ENCODE measurements at regions not wholly inside any gene's neighbourhood (a gene's known extent, or its start where the extent isn't known, plus 50 kb on each side); places are given as distances from the start of the nearest gene placed in this dataset.

DNA sequence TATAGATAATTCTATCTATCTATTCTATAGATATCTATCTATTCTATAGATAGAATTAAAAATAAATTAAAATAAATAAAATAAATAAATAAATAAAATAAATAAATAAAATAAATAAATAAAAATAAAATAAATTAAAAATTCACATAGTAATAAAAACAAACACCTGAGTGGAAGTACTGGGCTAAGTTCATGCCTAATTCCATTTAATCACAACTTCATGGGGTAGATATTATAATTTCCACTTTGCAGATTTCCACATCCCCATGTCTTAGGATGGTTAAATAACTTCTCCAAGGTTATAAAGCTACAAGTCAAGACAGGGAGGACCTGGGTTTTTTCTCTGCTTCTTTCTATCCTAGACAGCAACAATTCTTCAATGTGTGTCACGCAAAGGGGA lies 261.4 kb upstream of the MEX3C start:
- TF ChIP-seq TAF1 (IDR thresholded peaks at IDR 0.05; ENCODE audit: borderline replicate concordance, insufficient read depth, low read length) (no peak), POLR2AphosphoS5 (IDR thresholded peaks at IDR 0.05; ENCODE audit: low read depth, low read length) (no peak), FOXP2 (optimal IDR thresholded peaks at IDR 0.05; ENCODE audit: borderline replicate concordance, extremely low read depth, extremely low read length, insufficient read depth) (no peak), SIN3A (IDR thresholded peaks at IDR 0.05; ENCODE audit: borderline replicate concordance, insufficient read depth, low read length) (no peak)
- TF ChIP-seq, protein P1, sequence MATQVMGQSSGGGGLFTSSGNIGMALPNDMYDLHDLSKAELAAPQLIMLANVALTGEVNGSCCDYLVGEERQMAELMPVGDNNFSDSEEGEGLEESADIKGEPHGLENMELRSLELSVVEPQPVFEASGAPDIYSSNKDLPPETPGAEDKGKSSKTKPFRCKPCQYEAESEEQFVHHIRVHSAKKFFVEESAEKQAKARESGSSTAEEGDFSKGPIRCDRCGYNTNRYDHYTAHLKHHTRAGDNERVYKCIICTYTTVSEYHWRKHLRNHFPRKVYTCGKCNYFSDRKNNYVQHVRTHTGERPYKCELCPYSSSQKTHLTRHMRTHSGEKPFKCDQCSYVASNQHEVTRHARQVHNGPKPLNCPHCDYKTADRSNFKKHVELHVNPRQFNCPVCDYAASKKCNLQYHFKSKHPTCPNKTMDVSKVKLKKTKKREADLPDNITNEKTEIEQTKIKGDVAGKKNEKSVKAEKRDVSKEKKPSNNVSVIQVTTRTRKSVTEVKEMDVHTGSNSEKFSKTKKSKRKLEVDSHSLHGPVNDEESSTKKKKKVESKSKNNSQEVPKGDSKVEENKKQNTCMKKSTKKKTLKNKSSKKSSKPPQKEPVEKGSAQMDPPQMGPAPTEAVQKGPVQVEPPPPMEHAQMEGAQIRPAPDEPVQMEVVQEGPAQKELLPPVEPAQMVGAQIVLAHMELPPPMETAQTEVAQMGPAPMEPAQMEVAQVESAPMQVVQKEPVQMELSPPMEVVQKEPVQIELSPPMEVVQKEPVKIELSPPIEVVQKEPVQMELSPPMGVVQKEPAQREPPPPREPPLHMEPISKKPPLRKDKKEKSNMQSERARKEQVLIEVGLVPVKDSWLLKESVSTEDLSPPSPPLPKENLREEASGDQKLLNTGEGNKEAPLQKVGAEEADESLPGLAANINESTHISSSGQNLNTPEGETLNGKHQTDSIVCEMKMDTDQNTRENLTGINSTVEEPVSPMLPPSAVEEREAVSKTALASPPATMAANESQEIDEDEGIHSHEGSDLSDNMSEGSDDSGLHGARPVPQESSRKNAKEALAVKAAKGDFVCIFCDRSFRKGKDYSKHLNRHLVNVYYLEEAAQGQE (IDR thresholded peaks at IDR 0.05; ENCODE audit: insufficient read depth in 1 of 2, low read depth in 2 of 2, low read length in 2 of 2) = no peak

DNA sequence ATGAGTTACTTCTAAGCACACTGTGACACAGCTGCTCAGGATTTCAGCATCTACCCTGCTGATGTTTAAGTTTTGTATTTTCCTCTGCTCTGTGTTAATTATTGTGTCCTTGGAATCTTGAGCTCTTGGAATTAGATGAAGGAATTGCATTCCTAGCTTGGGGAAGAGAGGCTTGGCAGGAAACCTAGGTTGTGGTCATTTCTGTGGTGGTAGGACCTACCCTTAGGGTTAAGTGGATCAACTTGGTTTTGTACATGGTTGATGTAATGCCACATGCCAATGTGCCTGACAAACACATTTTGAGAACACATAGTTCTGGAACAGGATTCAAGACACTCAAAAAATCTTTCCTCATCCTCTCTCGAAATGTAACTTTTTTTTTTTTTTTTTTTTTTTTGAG lies 264.5 kb upstream of the MEX3C start:
- TF ChIP-seq SIN3A (IDR thresholded peaks at IDR 0.05; ENCODE audit: borderline replicate concordance, insufficient read depth, low read length) (no peak), FOXP2 (optimal IDR thresholded peaks at IDR 0.05; ENCODE audit: borderline replicate concordance, extremely low read depth, extremely low read length, insufficient read depth) (no peak)

GRCh38 chr18:51463483-51464136 lies 266.1 kb upstream of the MEX3C start:
- TF ChIP-seq TAF1 (IDR thresholded peaks at IDR 0.05; ENCODE audit: borderline replicate concordance, insufficient read depth, low read length) (no peak), FOXP2 (optimal IDR thresholded peaks at IDR 0.05; ENCODE audit: borderline replicate concordance, extremely low read depth, extremely low read length, insufficient read depth) (no peak), POLR2AphosphoS5 (IDR thresholded peaks at IDR 0.05; ENCODE audit: low read depth, low read length) (no peak), SIN3A (IDR thresholded peaks at IDR 0.05; ENCODE audit: borderline replicate concordance, insufficient read depth, low read length) (no peak)
- TF ChIP-seq, protein P1 (IDR thresholded peaks at IDR 0.05; ENCODE audit: insufficient read depth in 1 of 2, low read depth in 2 of 2, low read length in 2 of 2) = no peak

- TF ChIP-seq, protein P1 (IDR thresholded peaks at IDR 0.05; ENCODE audit: insufficient read depth in 1 of 2, low read depth in 2 of 2, low read length in 2 of 2) = no peak
- TF ChIP-seq FOXP2 (optimal IDR thresholded peaks at IDR 0.05; ENCODE audit: borderline replicate concordance, extremely low read depth, extremely low read length, insufficient read depth) (no peak), TAF1 (IDR thresholded peaks at IDR 0.05; ENCODE audit: borderline replicate concordance, insufficient read depth, low read length) (no peak), POLR2AphosphoS5 (IDR thresholded peaks at IDR 0.05; ENCODE audit: low read depth, low read length) (no peak), SIN3A (IDR thresholded peaks at IDR 0.05; ENCODE audit: borderline replicate concordance, insufficient read depth, low read length) (no peak)
Measured at GRCh38 chr18:51478908-51479307, 281.4 kb upstream of the MEX3C start.

GRCh38 chr18:51479736-51480135 lies 282.3 kb upstream of the MEX3C start:
- TF ChIP-seq TAF1 (IDR thresholded peaks at IDR 0.05; ENCODE audit: borderline replicate concordance, insufficient read depth, low read length) (no peak), SIN3A (IDR thresholded peaks at IDR 0.05; ENCODE audit: borderline replicate concordance, insufficient read depth, low read length) (no peak), FOXP2 (optimal IDR thresholded peaks at IDR 0.05; ENCODE audit: borderline replicate concordance, extremely low read depth, extremely low read length, insufficient read depth) (no peak), POLR2AphosphoS5 (IDR thresholded peaks at IDR 0.05; ENCODE audit: low read depth, low read length) (no peak)
- TF ChIP-seq, protein P1 (IDR thresholded peaks at IDR 0.05; ENCODE audit: insufficient read depth in 1 of 2, low read depth in 2 of 2, low read length in 2 of 2) = no peak

Data from PFSK-1 (cell line).